WTC11 (cell line): ENCODE measurements at regions not wholly inside any gene's neighbourhood (a gene's known extent, or its start where the extent isn't known, plus 50 kb on each side); places are given as distances from the start of the nearest gene placed in this dataset.

Source experiments
- ATAC-seq: fragments of 200-7000 bp; cut with Tn5 transposase; 2 replicates; pipeline ENCODE4 v1.10.0; 2021; ENCODE audit warnings: mild to moderate bottlenecking, moderate library complexity
- CTCF ChIA-PET: fragments of 300-600 bp; sonication (Branson Sonifier 250); formaldehyde crosslinking; loops from one replicate; lab custom pipeline; 2021; ENCODE audit warnings: antibody characterized with exemption; lab: Charles Lee
- POLR2A ChIA-PET: fragments of 350-600 bp; sonication (Branson Sonifier 250); formaldehyde crosslinking; loops from one replicate; lab custom pipeline; 2021; ENCODE audit warnings: antibody characterized with exemption; lab: Charles Lee
- DNase-seq: peaks from one replicate; pipeline ENCODE4 v3.0.0; 2021; ENCODE audit warnings: low spot score
- H3K27ac Mint-ChIP-seq: 2 replicates; pipeline ENCODE4 v1.8.0; 2021; ENCODE audit warnings: mixed read lengths
- H3K27me3 Mint-ChIP-seq: 2 replicates; pipeline ENCODE4 v1.8.0; 2021; ENCODE audit warnings: low read depth, mild to moderate bottlenecking, moderate library complexity, mixed read lengths
- H3K36me3 Mint-ChIP-seq: 2 replicates; pipeline ENCODE4 v1.8.0; 2021; ENCODE audit warnings: mixed read lengths
- H3K4me1 Mint-ChIP-seq: 2 replicates; pipeline ENCODE4 v1.8.0; 2022; ENCODE audit warnings: mixed read lengths
- H3K4me3 Mint-ChIP-seq: 2 replicates; pipeline ENCODE4 v1.8.0; 2021; ENCODE audit warnings: mild to moderate bottlenecking, moderate library complexity, mixed read lengths
- H3K9me3 Mint-ChIP-seq: 2 replicates; pipeline ENCODE4 v1.8.0; 2021; ENCODE audit warnings: mixed read lengths
- CDX4 ChIP-seq: fragments of 250-450 bp; sonication (Bioruptor Pico); IDR thresholded peaks from 2 replicates; pipeline ENCODE4 v1.9.0; 2021; ENCODE audit warnings: moderate library complexity, mild to moderate bottlenecking, inconsistent platforms, borderline replicate concordance
- E2F5 ChIP-seq: sonication (generic); formaldehyde crosslinking; IDR thresholded peaks from 2 replicates; pipeline ENCODE4 v1.8.1; 2022; ENCODE audit warnings: mild to moderate bottlenecking, moderate library complexity, missing genetic modification reagents
- ETV6 ChIP-seq: sonication (generic); formaldehyde crosslinking; IDR thresholded peaks from 2 replicates; pipeline ENCODE4 v1.8.1; 2022; ENCODE audit warnings: mild to moderate bottlenecking, missing genetic modification reagents
- HMGXB4 ChIP-seq: sonication (generic); formaldehyde crosslinking; IDR thresholded peaks from 2 replicates; pipeline ENCODE4 v1.8.1; 2023; ENCODE audit warnings: mild to moderate bottlenecking, moderate library complexity, missing genetic modification reagents
- MAX ChIP-seq: sonication (generic); formaldehyde crosslinking; IDR thresholded peaks from 2 replicates; pipeline ENCODE4 v1.8.0; 2022; ENCODE audit warnings: mild to moderate bottlenecking, missing genetic modification reagents
- NFE2L1 ChIP-seq: sonication (generic); formaldehyde crosslinking; IDR thresholded peaks from 2 replicates; pipeline ENCODE4 v1.8.1; 2023; ENCODE audit warnings: missing genetic modification reagents
- PRDM15 ChIP-seq: sonication (generic); formaldehyde crosslinking; IDR thresholded peaks from 2 replicates; pipeline ENCODE4 v1.8.0; 2022; ENCODE audit warnings: missing genetic modification reagents
- PREB ChIP-seq: sonication (generic); formaldehyde crosslinking; IDR thresholded peaks from 2 replicates; pipeline ENCODE4 v1.8.1; 2022; ENCODE audit warnings: mild to moderate bottlenecking, missing genetic modification reagents, moderate library complexity, borderline replicate concordance
- RELA ChIP-seq: sonication (generic); formaldehyde crosslinking; IDR thresholded peaks from 2 replicates; pipeline ENCODE4 v1.8.1; 2022; ENCODE audit warnings: missing genetic modification reagents, mild to moderate bottlenecking, borderline replicate concordance
- SOX15 ChIP-seq: fragments of 250-450 bp; sonication (Bioruptor Pico); IDR thresholded peaks from 2 replicates; pipeline ENCODE4 v1.9.0; 2021; ENCODE audit warnings: mild to moderate bottlenecking
- STAT6 ChIP-seq: sonication (generic); formaldehyde crosslinking; conservative IDR thresholded peaks from 2 replicates; pipeline ENCODE4 v1.8.1; 2023; ENCODE audit warnings: mild to moderate bottlenecking, low read depth, missing genetic modification reagents, moderate library complexity
- ZBTB43 ChIP-seq: sonication (generic); formaldehyde crosslinking; IDR thresholded peaks from 2 replicates; pipeline ENCODE4 v1.8.1; 2023; ENCODE audit warnings: mild to moderate bottlenecking, missing genetic modification reagents
- ZNF232 ChIP-seq: sonication (generic); formaldehyde crosslinking; IDR thresholded peaks from 2 replicates; pipeline ENCODE4 v1.8.0; 2022; ENCODE audit warnings: mild to moderate bottlenecking, missing genetic modification reagents
- ZNF396 ChIP-seq: fragments of 250-450 bp; sonication (Bioruptor Pico); IDR thresholded peaks from 2 replicates; pipeline ENCODE4 v1.8.0; 2021; ENCODE audit warnings: mild to moderate bottlenecking, moderate library complexity, borderline replicate concordance

GRCh38 chr6:68240726-68241125 is 394.4 kb upstream of the ADGRB3 start:
- ATAC-seq = no peak
- no peak for TF ChIP-seq ZBTB43
- TF ChIP-seq HMGXB4 (CRISPR knock-in tag) = no peak
- TF ChIP-seq STAT6 (CRISPR knock-in tag) = no peak
- TF ChIP-seq PRDM15 (CRISPR knock-in tag) = no peak
- no peak for TF ChIP-seq RELA (CRISPR knock-in tag)
- TF ChIP-seq ZNF396 (CRISPR knock-in tag) = no peak
- no peak for TF ChIP-seq NFE2L1 (CRISPR knock-in tag)
- TF ChIP-seq SOX15 (CRISPR knock-in tag) = no peak
- no peak for TF ChIP-seq E2F5 (CRISPR knock-in tag)
- DNase-seq = no peak
- H3K4me3 Mint-ChIP-seq = no peak overlapping the region
- no peaks in the 10 kb centered on the region for H3K27me3 Mint-ChIP-seq
- no peak overlapping the region for H3K27ac Mint-ChIP-seq
- ChIA-PET POLR2A (no interaction called here), CTCF (no interaction called here)
- peaks cover 6% of the 10 kb centered on the region for H3K9me3 Mint-ChIP-seq
- peaks cover 18% of the 10 kb centered on the region for H3K4me1 Mint-ChIP-seq
- peaks cover 4% of the 10 kb centered on the region; the same call in 1 of the 2 replicates for H3K36me3 Mint-ChIP-seq

GRCh38 chr6:68239034-68239433 is 396.0 kb upstream of the ADGRB3 start:
- Mint-ChIP-seq H3K9me3 (peaks cover 6% of the 10 kb centered on the region), H3K27me3 (no peaks in the 10 kb centered on the region), H3K27ac (no peak overlapping the region), H3K4me3 (no peak overlapping the region), H3K4me1 (peaks cover 18% of the 10 kb centered on the region), H3K36me3 (peaks cover 4% of the 10 kb centered on the region; the same call in 1 of the 2 replicates)
- ChIA-PET CTCF (interaction anchor here (1.4 kb wide), 1 partner anchor 13 kb away, joined by 4 read pairs; no protein-coding TSS in a partner anchor), POLR2A (no interaction called here)
- no peak for TF ChIP-seq MAX (CRISPR knock-in tag)
- no peak for TF ChIP-seq CDX4 (CRISPR knock-in tag)
- no peak for TF ChIP-seq ZBTB43
- TF ChIP-seq ETV6 (CRISPR knock-in tag) = no peak
- TF ChIP-seq ZNF232 (CRISPR knock-in tag) = no peak
- TF ChIP-seq PREB (CRISPR knock-in tag) = no peak
- no peak for ATAC-seq
- no peak for DNase-seq
